PC-9 (cell line): ENCODE measurements at regions not wholly inside any gene's neighbourhood (a gene's known extent, or its start where the extent isn't known, plus 50 kb on each side); places are given as distances from the start of the nearest gene placed in this dataset.

ENCODE experiments used
- CTCF ChIP-seq: fragments of 200-600 bp; sonication (generic); conservative IDR thresholded peaks from 2 replicates; pipeline ENCODE4 v1.6.1; 2017; ENCODE audit warnings: mixed run types, antibody characterized with exemption, mild to moderate bottlenecking, moderate library complexity
- EZH2 ChIP-seq: fragments of 200-600 bp; sonication (generic); IDR thresholded peaks from 2 replicates; pipeline ENCODE4 v1.8.0; 2017; ENCODE audit warnings: antibody characterized with exemption, low read depth

- no peak for TF ChIP-seq CTCF
- no peak for TF ChIP-seq EZH2
Measured at GRCh38 chr16:21523411-21524067, 75.8 kb upstream of the METTL9 start.
